Astrocyte of the cerebellum (primary cell): ENCODE measurements at regions not wholly inside any gene's neighbourhood (a gene's known extent, or its start where the extent isn't known, plus 50 kb on each side); places are given as distances from the start of the nearest gene placed in this dataset.

Experiments used
- DNase-seq: peaks from one replicate; pipeline ENCODE4 v3.0.0-alpha.2; 2011; ENCODE audit warnings: low read depth
- H3K4me3 ChIP-seq: 2 replicates; pipeline ENCODE4 v1.5.1; 2011; ENCODE audit warnings: mild to moderate bottlenecking, low read depth, low read length, moderate library complexity
- CTCF ChIP-seq: IDR thresholded peaks from 2 replicates; pipeline ENCODE4 v1.5.1; 2012; ENCODE audit warnings: low read length, low read depth, moderate library complexity, mild to moderate bottlenecking; ENCODE audit errors: missing control alignments
- in situ Hi-C: cut with HindIII; loops from 2 replicates; pipeline ENCODE4 v1.10.0; 2017; ENCODE audit warnings: low sequenced_read_pairs

- H3K4me3 ChIP-seq: no peak overlapping the region
- no peak for DNase-seq
- no peak for TF ChIP-seq CTCF
- in situ Hi-C loops: no loop called here
Measured at GRCh38 chr6:25112322-25112773, 166.8 kb upstream of the CARMIL1 start.

GRCh38 chr6:25113436-25113835, 165.7 kb upstream of the CARMIL1 start:
- DNase-seq: no peak
- no peak overlapping the region for H3K4me3 ChIP-seq
- in situ Hi-C loops: no loop called here
- TF ChIP-seq CTCF: no peak

- DNase-seq: no peak
- no peak for TF ChIP-seq CTCF
- in situ Hi-C loops: no loop called here
- no peak overlapping the region for H3K4me3 ChIP-seq
Measured at GRCh38 chr6:25118038-25118437, 161.1 kb upstream of the CARMIL1 start.

GRCh38 chr6:25121186-25121585, 158.0 kb upstream of the CARMIL1 start:
- TF ChIP-seq CTCF: no peak
- in situ Hi-C loops: no loop called here
- H3K4me3 ChIP-seq: no peak overlapping the region
- DNase-seq: no peak

- in situ Hi-C loops: no loop called here
- DNase-seq: no peak
- no peak overlapping the region for H3K4me3 ChIP-seq
- TF ChIP-seq CTCF: no peak
Measured at GRCh38 chr6:25122001-25122400, 157.2 kb upstream of the CARMIL1 start.

GRCh38 chr6:25122622-25123237, 156.4 kb upstream of the CARMIL1 start:
- in situ Hi-C loops: no loop called here
- DNase-seq: no peak
- no peak for TF ChIP-seq CTCF
- H3K4me3 ChIP-seq: no peak overlapping the region

- no peak for DNase-seq
Measured at GRCh38 chr6:25124216-25124715, 154.9 kb upstream of the CARMIL1 start.

More at GRCh38 chr6:25124216-25124715, 154.9 kb upstream of the CARMIL1 start:
- in situ Hi-C loops: no loop called here
- TF ChIP-seq CTCF: no peak
- no peak overlapping the region for H3K4me3 ChIP-seq
